Endothelial cell of umbilical vein (primary cell): ENCODE measurements at regions not wholly inside any gene's neighbourhood (a gene's known extent, or its start where the extent isn't known, plus 50 kb on each side); places are given as distances from the start of the nearest gene placed in this dataset.

Experiments
- BruUV-seq: library from RNA; stranded (reverse); fragments of 400-500 nt; replicated peaks from 2 replicates; lab custom pipeline; 2021; lab: Mats Ljungman, UMichigan
- CTCF ChIA-PET: fragments of 300-600, 350-600 bp; sonication (Branson Sonifier 250); formaldehyde crosslinking; loops from one replicate; lab custom pipeline; 2021; ENCODE audit warnings: antibody characterized with exemption, inconsistent platforms; lab: Charles Lee
- POLR2A ChIA-PET: fragments of 300-600, 350-600 bp; sonication (Branson Sonifier 250); formaldehyde crosslinking; loops from one replicate; lab custom pipeline; 2021; ENCODE audit warnings: antibody characterized with exemption, inconsistent platforms; lab: Charles Lee
- DNase-seq: peaks from one replicate; pipeline ENCODE4 v3.0.0-alpha.2; 2011; ENCODE audit warnings: low read depth, low spot score
- FAIRE-seq: peaks from 2 replicates; lab custom pipeline; 2011; peaks lifted over from hg19 to GRCh38; lab: Jason Lieb, UNC
- H2AFZ ChIP-seq: 2 replicates; pipeline ENCODE4 v1.6.0; 2012; ENCODE audit warnings: low read depth, low read length, control low read depth, inconsistent platforms
- H3K27ac ChIP-seq: 2 replicates; pipeline ENCODE4 v1.5.1; 2011; ENCODE audit warnings: low read depth, mild to moderate bottlenecking, control low read depth, low read length, moderate library complexity; ENCODE audit not compliant: insufficient read depth
- H3K27me3 ChIP-seq, 2 experiments: 2 replicates each; pipeline versions ENCODE4 v1.6.0 to v1.6.1; 2011; ENCODE audit warnings: low read length in 2 of 2, mixed read lengths in 1 of 2; ENCODE audit not compliant: control insufficient read depth in 2 of 2, insufficient read depth in 2 of 2
- H3K36me3 ChIP-seq, 2 experiments: 2 replicates in 1 of 2; 3 replicates in 1 of 2; pipeline ENCODE4 v1.5.1; 2011; ENCODE audit warnings: low read length in 2 of 2, mild to moderate bottlenecking in 1 of 2, moderate library complexity in 1 of 2; ENCODE audit not compliant: control insufficient read depth in 2 of 2, insufficient read depth in 2 of 2; ENCODE audit errors: extremely low read depth in 1 of 2
- H3K4me1 ChIP-seq: 3 replicates; pipeline ENCODE4 v1.5.1; 2011; ENCODE audit warnings: mild to moderate bottlenecking, low read length; ENCODE audit not compliant: control insufficient read depth, insufficient read depth; ENCODE audit errors: extremely low read depth
- H3K4me2 ChIP-seq: 2 replicates; pipeline ENCODE4 v1.6.1; 2011; ENCODE audit warnings: low read length, control low read depth, mixed read lengths; ENCODE audit not compliant: insufficient read depth
- H3K4me3 ChIP-seq, 3 experiments: fragments of 200-600 bp in 1 of 3; sonication (generic), shearing (Covaris generic) in 1 of 3; replicated peaks in 1 of 3; 2 replicates each; pipeline ENCODE4 v1.5.1; 2011 to 2016; ENCODE audit warnings: control low read depth in 3 of 3, low read length in 3 of 3, mild to moderate bottlenecking in 2 of 3, inconsistent platforms in 1 of 3, low read depth in 1 of 3, moderate library complexity in 1 of 3; ENCODE audit not compliant: insufficient read depth in 1 of 3
- H3K79me2 ChIP-seq: 2 replicates; pipeline ENCODE4 v1.6.0; 2012; ENCODE audit warnings: low read length, inconsistent platforms; ENCODE audit not compliant: control insufficient read depth, insufficient read depth
- H3K9ac ChIP-seq: replicated peaks from 2 replicates; pipeline ENCODE3; 2011; ENCODE audit warnings: low read length, control low read depth; ENCODE audit not compliant: insufficient read depth; ENCODE audit errors: extremely low read depth
- H3K9me1 ChIP-seq: replicated peaks from 3 replicates; pipeline ENCODE4 v1.6.0; 2011; ENCODE audit warnings: mild to moderate bottlenecking, low read length; ENCODE audit not compliant: control insufficient read depth, insufficient read depth; ENCODE audit errors: extremely low read depth
- H3K9me3 ChIP-seq: replicated peaks from 2 replicates; pipeline ENCODE4 v1.5.1; 2012; ENCODE audit warnings: low read length, inconsistent platforms; ENCODE audit not compliant: control insufficient read depth, insufficient read depth
- H4K20me1 ChIP-seq: replicated peaks from 2 replicates; pipeline ENCODE3; 2011; ENCODE audit warnings: mild to moderate bottlenecking, low read length; ENCODE audit not compliant: control insufficient read depth, insufficient read depth; ENCODE audit errors: extremely low read depth
- CTCF ChIP-seq, 2 donors: IDR thresholded peaks; 1 replicate in 1 of 2; 2 replicates in 1 of 2; pipeline ENCODE4 v1.5.1; 2011; ENCODE audit warnings: low read length in 2 of 2, mild to moderate bottlenecking in 2 of 2, moderate library complexity in 2 of 2, control low read depth in 1 of 2, inconsistent platforms in 1 of 2, low read depth in 1 of 2; ENCODE audit not compliant: insufficient read depth in 1 of 2; ENCODE audit errors: extremely low read depth in 1 of 2
- EZH2 ChIP-seq: IDR thresholded peaks from 2 replicates; pipeline ENCODE4 v1.6.1; 2012; ENCODE audit warnings: borderline replicate concordance, low read depth, mild to moderate bottlenecking, moderate library complexity, low read length, inconsistent platforms; ENCODE audit not compliant: severe bottlenecking
- FOS ChIP-seq: IDR thresholded peaks from 2 replicates; pipeline ENCODE4 v1.6.1; 2011; ENCODE audit warnings: mild to moderate bottlenecking, low read length, moderate library complexity, borderline replicate concordance; ENCODE audit not compliant: insufficient read depth
- GATA2 ChIP-seq: IDR thresholded peaks from 2 replicates; pipeline ENCODE4 v1.7.0; 2011; ENCODE audit warnings: low read depth, mild to moderate bottlenecking, moderate library complexity, mixed read lengths, low read length; ENCODE audit not compliant: insufficient read length, insufficient read depth
- JUN ChIP-seq: IDR thresholded peaks from 2 replicates; pipeline ENCODE4 v1.6.1; 2011; ENCODE audit warnings: borderline replicate concordance, low read depth; ENCODE audit not compliant: insufficient read length, insufficient read depth
- MAX ChIP-seq: IDR thresholded peaks from 2 replicates; pipeline ENCODE4 v1.6.1; 2011; ENCODE audit not compliant: insufficient read depth, insufficient read length
- MYC ChIP-seq: IDR thresholded peaks from one replicate; pipeline ENCODE4 v1.6.1; 2011; ENCODE audit warnings: mild to moderate bottlenecking, low read depth, low read length
- POLR2A ChIP-seq: IDR thresholded peaks from 2 replicates; pipeline ENCODE4 v1.6.1; 2012; ENCODE audit warnings: low read depth, mild to moderate bottlenecking, control low read depth, low read length
- POLR2AphosphoS5 ChIP-seq: IDR thresholded peaks from 2 replicates; pipeline ENCODE4 v1.6.1; 2012; ENCODE audit warnings: low read depth, mild to moderate bottlenecking, control low read depth, low read length, moderate library complexity; ENCODE audit not compliant: insufficient read depth
- dilution Hi-C: fragments of 300-500 bp; cut with MboI; formaldehyde crosslinking; loops from one replicate; pipeline ENCODE4 v1.15.0; 2019; ENCODE audit warnings: low sequenced_read_pairs; ENCODE audit not compliant: extremely low pct_ligation_motif_present
- intact Hi-C: fragments of 100-400 bp; cut with micrococcal nuclease; formaldehyde crosslinking; loops from one replicate; pipeline ENCODE4 v1.10.0; 2022

GRCh38 chr22:22820076-22820475 is 67.5 kb upstream of the IGLL5 start:
- no peaks in the 10 kb centered on the region for H3K9me1 ChIP-seq
- H3K4me3 ChIP-seq = no peak overlapping the region
- no peaks in the 10 kb centered on the region for H3K79me2 ChIP-seq
- no peaks in the 10 kb centered on the region for H3K36me3 ChIP-seq
- intact Hi-C loops (no loop called here), dilution Hi-C loops (no loop called here)
- H3K4me1 ChIP-seq = no peaks in the 10 kb centered on the region
- no peaks in the 10 kb centered on the region for H3K9me3 ChIP-seq
- ChIA-PET POLR2A (no interaction called here), CTCF (interaction anchor here (1.8 to 3.6 kb wide), 2 partner anchors 10 to 57 kb away, joined by 7 to 25 read pairs; no protein-coding TSS in a partner anchor)
- FAIRE-seq = no peak
- H4K20me1 ChIP-seq = no peaks in the 10 kb centered on the region
- no peak for TF ChIP-seq MAX
- TF ChIP-seq FOS = no peak
- TF ChIP-seq JUN = no peak
- no peak for TF ChIP-seq EZH2
- no peak for TF ChIP-seq GATA2
- TF ChIP-seq POLR2AphosphoS5 = no peak
- no peak for TF ChIP-seq CTCF (IDR thresholded peaks at IDR 0.05; ENCODE audit: extremely low read depth in 1 of 2, insufficient read depth in 1 of 2, low read depth in 1 of 2, low read length in 2 of 2)
- TF ChIP-seq POLR2A = no peak
- TF ChIP-seq MYC = no peak
- H3K27me3 ChIP-seq = no peaks in the 10 kb centered on the region
- no peak for DNase-seq
- no peak overlapping the region for H2AFZ ChIP-seq
- no peak overlapping the region for H3K27ac ChIP-seq
- H3K9ac ChIP-seq = no peak overlapping the region
- H3K4me2 ChIP-seq = no peak overlapping the region
- BruUV-seq = no TSS peak
